ENCODE measurements at regions not wholly inside any gene's neighbourhood (a gene's known extent, or its start where the extent isn't known, plus 50 kb on each side); places are given as distances from the start of the nearest gene placed in this dataset.

GRCh38 chr5:157984611-157985010, 125.7 kb upstream of the CLINT1 start:
- Histone ChIP-seq H3K4me1 (no peaks in the 10 kb centered on the region), H3K27ac (no peak overlapping the region), H3K36me3 (no peaks in the 10 kb centered on the region), H3K27me3 (no peaks in the 10 kb centered on the region), H3K4me3 (no peak overlapping the region), H3K9me3 (no peaks in the 10 kb centered on the region)
- intact Hi-C loops (cut with DNase I), result no loop called here
- DNase-seq, result no peak
- TF ChIP-seq CTCF (IDR thresholded peaks at IDR 0.05), result no peak
- WGBS, 2 donors, result 63 to 65% methylated on average over 5 of the region's 5 CpGs
- no peak for ATAC-seq
- FAIRE-seq, result no peak

- DNase-seq, result no peak
- H3K9me3 ChIP-seq, result no peaks in the 10 kb centered on the region
- TF ChIP-seq CTCF (IDR thresholded peaks at IDR 0.05), result no peak
- intact Hi-C loops (cut with DNase I), result no loop called here
- no peaks in the 10 kb centered on the region for H3K27me3 ChIP-seq
- H3K4me1 ChIP-seq, result no peaks in the 10 kb centered on the region
- no peak for FAIRE-seq
- no peak overlapping the region for H3K27ac ChIP-seq
- H3K4me3 ChIP-seq, result no peak overlapping the region
- 57 to 78% methylated on average over 3 of the region's 3 CpGs for WGBS, 2 donors
- ATAC-seq, result no peak
- H3K36me3 ChIP-seq, result no peaks in the 10 kb centered on the region
These were observed 125.1 kb upstream of the CLINT1 start for GRCh38 chr5:157983906-157984551.

- no peak for DNase-seq
- H3K27ac ChIP-seq, result no peak overlapping the region
- H3K27me3 ChIP-seq, result no peaks in the 10 kb centered on the region
- intact Hi-C loops (cut with DNase I), result no loop called here
- ATAC-seq, result peak in 3 of 4 donors; percentile 25 to 51 (median 45)
- H3K9me3 ChIP-seq, result no peaks in the 10 kb centered on the region
- H3K36me3 ChIP-seq, result no peaks in the 10 kb centered on the region
- H3K4me1 ChIP-seq, result no peaks in the 10 kb centered on the region
- H3K4me3 ChIP-seq, result no peak overlapping the region
- 55 to 70% methylated on average over 2 of the region's 2 CpGs for WGBS, 2 donors
- no peak for FAIRE-seq
- TF ChIP-seq CTCF (IDR thresholded peaks at IDR 0.05), result no peak
These were observed 119.1 kb upstream of the CLINT1 start for GRCh38 chr5:157978061-157978460.

- intact Hi-C loops (cut with DNase I), result no loop called here
These were observed 117.5 kb upstream of the CLINT1 start for GRCh38 chr5:157976429-157976828.

More at GRCh38 chr5:157976429-157976828, 117.5 kb upstream of the CLINT1 start:
- Histone ChIP-seq H3K27me3 (no peaks in the 10 kb centered on the region), H3K27ac (no peak overlapping the region), H3K36me3 (no peaks in the 10 kb centered on the region), H3K4me3 (no peak overlapping the region), H3K4me1 (no peaks in the 10 kb centered on the region), H3K9me3 (no peaks in the 10 kb centered on the region)
- no peak for TF ChIP-seq CTCF (IDR thresholded peaks at IDR 0.05)
- ATAC-seq (no peak), DNase-seq (no peak), FAIRE-seq (no peak)

Data from pancreas (tissue), 10 donors.